ENCODE measurements at regions not wholly inside any gene's neighbourhood (a gene's known extent, or its start where the extent isn't known, plus 50 kb on each side); places are given as distances from the start of the nearest gene placed in this dataset.

DNA sequence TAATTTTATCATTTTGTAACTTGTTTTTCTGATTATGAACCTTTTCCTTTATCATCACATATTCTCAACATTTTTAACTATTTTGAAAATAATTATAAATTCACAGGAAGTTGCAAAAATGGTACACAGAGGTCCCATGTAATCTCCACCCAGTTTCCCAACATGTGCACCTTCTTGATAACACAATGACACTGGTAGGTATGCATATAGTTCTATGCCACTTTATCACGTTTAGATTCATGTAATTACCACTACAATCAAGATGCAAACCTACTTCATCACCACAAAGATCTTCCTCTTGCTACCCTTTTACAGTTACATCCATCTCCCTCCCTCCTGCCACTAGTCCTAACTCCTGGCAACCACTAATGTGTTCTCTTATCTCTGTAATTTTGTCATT, 413.9 kb downstream of the SHQ1 start:
- Histone ChIP-seq H2BK120ac (ENCODE audit: low read depth, low read length) (no peak overlapping the region), H3K18ac (ENCODE audit: low read depth, low read length) (no peak overlapping the region), H3K23ac (ENCODE audit: low read depth, low read length) (no peak overlapping the region), H3K36me3 (ENCODE audit: control insufficient read depth, insufficient read depth, low read length) (peaks cover 3% of the 10 kb centered on the region), H2BK20ac (ENCODE audit: low read depth, low read length) (no peak overlapping the region), H3K4me3 (ENCODE audit: insufficient read depth, low read depth, low read length) (no peak overlapping the region), H3K9me3 (ENCODE audit: control insufficient read depth, insufficient read depth, low read length) (no peaks in the 10 kb centered on the region), H4K5ac (ENCODE audit: low read depth, low read length) (no peak overlapping the region), H3K14ac (replicated peaks; ENCODE audit: low read depth, low read length) (no peak overlapping the region), H3K27ac (ENCODE audit: insufficient read depth, low read length) (no peak overlapping the region), H4K20me1 (ENCODE audit: insufficient read depth, low read length) (peaks cover 75% of the 10 kb centered on the region), H3K56ac (ENCODE audit: extremely low read depth, insufficient read depth, low read length) (no peak overlapping the region), H3K9me1 (ENCODE audit: insufficient read depth, low read length) (peaks cover 11% of the 10 kb centered on the region), H3K79me1 (ENCODE audit: low read depth in 1 of 2, low read length in 2 of 2) (peaks cover 43 to 62% of the 10 kb centered on the region in 2 experiments), H4K91ac (ENCODE audit: insufficient read depth, low read depth, low read length) (no peak overlapping the region), H4K8ac (ENCODE audit: low read depth in 2 of 2, low read length in 2 of 2) (no peak overlapping the region), H2AFZ (replicated peaks; ENCODE audit: low read length, poor library complexity) (no peak overlapping the region), H2AK9ac (replicated peaks; ENCODE audit: low read depth, low read length, poor library complexity) (no peak overlapping the region), H2BK5ac (ENCODE audit: low read depth, low read length, poor library complexity, severe bottlenecking) (no peak overlapping the region), H3K4me2 (ENCODE audit: low read depth, low read length) (no peak overlapping the region), H3K9ac (ENCODE audit: low read depth, low read length) (no peak overlapping the region), H2AK5ac (ENCODE audit: low read depth, low read length) (no peak overlapping the region), H3K4ac (ENCODE audit: low read depth, low read length) (no peak overlapping the region), H3K4me1 (ENCODE audit: control insufficient read depth, insufficient read depth, low read length) (no peaks in the 10 kb centered on the region), H3K27me3 (ENCODE audit: control insufficient read depth, insufficient read depth, low read length) (no peaks in the 10 kb centered on the region), H2BK15ac (ENCODE audit: low read depth, low read length) (no peak overlapping the region)
- WGBS, 2 experiments (ENCODE audit: extremely low coverage in 2 of 2, insufficient read length in 1 of 2) = no CpG with 5 or more reads among the region's 1 CpG
- ChIA-PET CTCF (interaction anchor here (1.5 kb wide), 1 partner anchor 7 kb away, joined by 3 read pairs; no protein-coding TSS in a partner anchor), POLR2A (ENCODE audit: unreplicated experiment) (no interaction called here)
- TF ChIP-seq, protein P1, sequence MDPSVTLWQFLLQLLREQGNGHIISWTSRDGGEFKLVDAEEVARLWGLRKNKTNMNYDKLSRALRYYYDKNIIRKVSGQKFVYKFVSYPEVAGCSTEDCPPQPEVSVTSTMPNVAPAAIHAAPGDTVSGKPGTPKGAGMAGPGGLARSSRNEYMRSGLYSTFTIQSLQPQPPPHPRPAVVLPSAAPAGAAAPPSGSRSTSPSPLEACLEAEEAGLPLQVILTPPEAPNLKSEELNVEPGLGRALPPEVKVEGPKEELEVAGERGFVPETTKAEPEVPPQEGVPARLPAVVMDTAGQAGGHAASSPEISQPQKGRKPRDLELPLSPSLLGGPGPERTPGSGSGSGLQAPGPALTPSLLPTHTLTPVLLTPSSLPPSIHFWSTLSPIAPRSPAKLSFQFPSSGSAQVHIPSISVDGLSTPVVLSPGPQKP (IDR thresholded peaks at IDR 0.05; ENCODE audit: borderline replicate concordance, low read depth, low read length) = no peak
- TF ChIP-seq MXI1 (IDR thresholded peaks at IDR 0.05; ENCODE audit: borderline replicate concordance, low read depth, low read length) (no peak), CEBPB (IDR thresholded peaks at IDR 0.05; ENCODE audit: low read depth, low read length) (no peak), FOS (IDR thresholded peaks at IDR 0.05; ENCODE audit: low read depth, low read length) (no peak), NFE2L2 (IDR thresholded peaks at IDR 0.05; ENCODE audit: low read depth, low read length) (no peak), CHD1 (IDR thresholded peaks at IDR 0.05; ENCODE audit: low read depth, low read length) (no peak), MAFK (IDR thresholded peaks at IDR 0.05; ENCODE audit: low read depth, low read length) (no peak), RCOR1 (IDR thresholded peaks at IDR 0.05; ENCODE audit: insufficient replicate concordance, low read length) (no peak), MAZ (IDR thresholded peaks at IDR 0.05; ENCODE audit: borderline replicate concordance, low read depth, low read length) (no peak), RFX5 (IDR thresholded peaks at IDR 0.05; ENCODE audit: low read depth, low read length) (no peak), SMC3 (IDR thresholded peaks at IDR 0.05; ENCODE audit: low read depth, low read length) (no peak), RAD21 (IDR thresholded peaks at IDR 0.05; ENCODE audit: low read length) (no peak), BHLHE40 (IDR thresholded peaks at IDR 0.05; ENCODE audit: low read depth, low read length) (no peak), POLR2A (IDR thresholded peaks at IDR 0.05; ENCODE audit: low read depth, low read length) (no peak)
- TF ChIP-seq, protein P2, sequence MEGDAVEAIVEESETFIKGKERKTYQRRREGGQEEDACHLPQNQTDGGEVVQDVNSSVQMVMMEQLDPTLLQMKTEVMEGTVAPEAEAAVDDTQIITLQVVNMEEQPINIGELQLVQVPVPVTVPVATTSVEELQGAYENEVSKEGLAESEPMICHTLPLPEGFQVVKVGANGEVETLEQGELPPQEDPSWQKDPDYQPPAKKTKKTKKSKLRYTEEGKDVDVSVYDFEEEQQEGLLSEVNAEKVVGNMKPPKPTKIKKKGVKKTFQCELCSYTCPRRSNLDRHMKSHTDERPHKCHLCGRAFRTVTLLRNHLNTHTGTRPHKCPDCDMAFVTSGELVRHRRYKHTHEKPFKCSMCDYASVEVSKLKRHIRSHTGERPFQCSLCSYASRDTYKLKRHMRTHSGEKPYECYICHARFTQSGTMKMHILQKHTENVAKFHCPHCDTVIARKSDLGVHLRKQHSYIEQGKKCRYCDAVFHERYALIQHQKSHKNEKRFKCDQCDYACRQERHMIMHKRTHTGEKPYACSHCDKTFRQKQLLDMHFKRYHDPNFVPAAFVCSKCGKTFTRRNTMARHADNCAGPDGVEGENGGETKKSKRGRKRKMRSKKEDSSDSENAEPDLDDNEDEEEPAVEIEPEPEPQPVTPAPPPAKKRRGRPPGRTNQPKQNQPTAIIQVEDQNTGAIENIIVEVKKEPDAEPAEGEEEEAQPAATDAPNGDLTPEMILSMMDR (conservative IDR thresholded peaks at IDR 0.05; ENCODE audit: low read depth, low read length) = no peak
- TF ChIP-seq, protein P3, sequence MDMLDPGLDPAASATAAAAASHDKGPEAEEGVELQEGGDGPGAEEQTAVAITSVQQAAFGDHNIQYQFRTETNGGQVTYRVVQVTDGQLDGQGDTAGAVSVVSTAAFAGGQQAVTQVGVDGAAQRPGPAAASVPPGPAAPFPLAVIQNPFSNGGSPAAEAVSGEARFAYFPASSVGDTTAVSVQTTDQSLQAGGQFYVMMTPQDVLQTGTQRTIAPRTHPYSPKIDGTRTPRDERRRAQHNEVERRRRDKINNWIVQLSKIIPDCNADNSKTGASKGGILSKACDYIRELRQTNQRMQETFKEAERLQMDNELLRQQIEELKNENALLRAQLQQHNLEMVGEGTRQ (IDR thresholded peaks at IDR 0.05; ENCODE audit: low read depth, low read length) = no peak
- in situ Hi-C loops (cut with MboI; ENCODE audit: low sequenced_read_pairs) (loop anchor here (25.0 kb wide), 1 partner anchor 653 kb away; no protein-coding TSS in a partner anchor), dilution Hi-C loops (cut with HindIII; ENCODE audit: low sequenced_read_pairs, unreplicated experiment) (no loop called here), intact Hi-C loops (cut with micrococcal nuclease) (no loop called here)
- no peak for ATAC-seq (ENCODE audit: low read depth)
- no peak for DNase-seq
- BruUV-seq (replicated peaks) = no TSS peak

Measured in IMR-90 (cell line).